ENCODE measurements at regions not wholly inside any gene's neighbourhood (a gene's known extent, or its start where the extent isn't known, plus 50 kb on each side); places are given as distances from the start of the nearest gene placed in this dataset.

- TF ChIP-seq GATA2 (IDR thresholded peaks at IDR 0.05; ENCODE audit: low read depth, low read length), result no peak
- no peak for TF ChIP-seq GATA3 (IDR thresholded peaks at IDR 0.05; ENCODE audit: low read depth, low read length)
These were observed 442.9 kb downstream of the DYNC2H1 start for GRCh38 chr11:103552086-103552485.
